SU-DHL-6 (cell line): ENCODE measurements at regions not wholly inside any gene's neighbourhood (a gene's known extent, or its start where the extent isn't known, plus 50 kb on each side); places are given as distances from the start of the nearest gene placed in this dataset.
"Not testable (repeated sequence)": the region's sequence is repeated elsewhere in the genome, so short reads cannot be mapped to it uniquely, and the experiment has no call there.

Experiments
- EZH2phosphoT487 ChIP-seq: fragments of 200-600 bp; sonication (generic), shearing (Covaris generic); conservative IDR thresholded peaks from 2 replicates; pipeline ENCODE4 v1.6.1; 2018; ENCODE audit warnings: mild to moderate bottlenecking, antibody characterized with exemption, low read length, moderate library complexity, mixed read lengths
- TF ChIP-seq, protein P1 (sequence below): fragments of 200-600 bp; sonication (generic); IDR thresholded peaks from one replicate; pipeline ENCODE4 v1.5.1; 2017; ENCODE audit warnings: antibody characterized with exemption, mild to moderate bottlenecking, low read length, moderate library complexity; ENCODE audit not compliant: insufficient read depth, poor library complexity, severe bottlenecking

DNA sequence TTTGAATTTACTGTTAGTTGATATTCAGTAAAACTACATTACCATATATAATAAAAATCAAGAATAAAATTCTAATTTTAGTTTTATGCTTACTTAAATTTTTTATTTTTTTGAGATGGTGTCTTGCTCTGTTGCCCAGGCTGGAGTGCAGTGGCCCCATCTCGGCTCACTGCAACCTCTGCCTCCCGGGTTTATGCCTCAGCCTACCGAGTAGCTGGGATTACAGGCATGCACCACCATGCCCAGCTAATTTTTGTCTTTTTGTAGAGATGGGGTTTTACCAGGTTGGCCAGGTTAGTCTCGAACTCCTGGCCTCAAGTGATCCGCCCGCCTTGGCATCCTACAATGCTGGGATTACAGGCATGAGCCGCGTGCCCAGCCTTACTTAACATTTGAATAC is 204.4 kb upstream of the PRKCQ start:
- TF ChIP-seq, protein P1, sequence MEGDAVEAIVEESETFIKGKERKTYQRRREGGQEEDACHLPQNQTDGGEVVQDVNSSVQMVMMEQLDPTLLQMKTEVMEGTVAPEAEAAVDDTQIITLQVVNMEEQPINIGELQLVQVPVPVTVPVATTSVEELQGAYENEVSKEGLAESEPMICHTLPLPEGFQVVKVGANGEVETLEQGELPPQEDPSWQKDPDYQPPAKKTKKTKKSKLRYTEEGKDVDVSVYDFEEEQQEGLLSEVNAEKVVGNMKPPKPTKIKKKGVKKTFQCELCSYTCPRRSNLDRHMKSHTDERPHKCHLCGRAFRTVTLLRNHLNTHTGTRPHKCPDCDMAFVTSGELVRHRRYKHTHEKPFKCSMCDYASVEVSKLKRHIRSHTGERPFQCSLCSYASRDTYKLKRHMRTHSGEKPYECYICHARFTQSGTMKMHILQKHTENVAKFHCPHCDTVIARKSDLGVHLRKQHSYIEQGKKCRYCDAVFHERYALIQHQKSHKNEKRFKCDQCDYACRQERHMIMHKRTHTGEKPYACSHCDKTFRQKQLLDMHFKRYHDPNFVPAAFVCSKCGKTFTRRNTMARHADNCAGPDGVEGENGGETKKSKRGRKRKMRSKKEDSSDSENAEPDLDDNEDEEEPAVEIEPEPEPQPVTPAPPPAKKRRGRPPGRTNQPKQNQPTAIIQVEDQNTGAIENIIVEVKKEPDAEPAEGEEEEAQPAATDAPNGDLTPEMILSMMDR, result not testable (repeated sequence)
- not testable (repeated sequence) for TF ChIP-seq EZH2phosphoT487
